NB4 (cell line): ENCODE measurements at regions not wholly inside any gene's neighbourhood (a gene's known extent, or its start where the extent isn't known, plus 50 kb on each side); places are given as distances from the start of the nearest gene placed in this dataset.

Experiments
- DNase-seq: peaks from one replicate; pipeline ENCODE4 v3.0.0; 2010; ENCODE audit warnings: low read depth
- H3K4me3 ChIP-seq: one replicate; pipeline ENCODE4 v1.5.1; 2011; ENCODE audit warnings: mild to moderate bottlenecking, low read depth, low read length, moderate library complexity
- CTCF ChIP-seq: IDR thresholded peaks from one replicate; pipeline ENCODE4 v1.5.1; 2012; ENCODE audit warnings: low read depth, low read length
- MAX ChIP-seq: IDR thresholded peaks from 2 replicates; pipeline ENCODE4 v1.6.1; 2011; ENCODE audit warnings: low read depth, low read length
- MYC ChIP-seq: IDR thresholded peaks from 2 replicates; pipeline ENCODE4 v1.6.1; 2011; ENCODE audit warnings: low read depth, low read length
- POLR2A ChIP-seq: IDR thresholded peaks from 2 replicates; pipeline ENCODE4 v1.6.1; 2011; ENCODE audit warnings: mild to moderate bottlenecking; ENCODE audit not compliant: insufficient read length; ENCODE audit errors: extremely low read depth

- TF ChIP-seq MAX (no peak), MYC (no peak)
- DNase-seq: no peak
- no peak overlapping the region for H3K4me3 ChIP-seq
These were observed 51.3 kb upstream of the PIK3CG start for GRCh38 chr7:106813705-106814305.

GRCh38 chr7:106814887-106815286 is 50.2 kb upstream of the PIK3CG start:
- no peak for TF ChIP-seq MYC
- TF ChIP-seq CTCF: no peak
- TF ChIP-seq POLR2A: no peak
- TF ChIP-seq MAX: no peak
- peak; percentile 30 for DNase-seq
- H3K4me3 ChIP-seq: no peak overlapping the region
